ENCODE measurements at regions not wholly inside any gene's neighbourhood (a gene's known extent, or its start where the extent isn't known, plus 50 kb on each side); places are given as distances from the start of the nearest gene placed in this dataset.

DNA sequence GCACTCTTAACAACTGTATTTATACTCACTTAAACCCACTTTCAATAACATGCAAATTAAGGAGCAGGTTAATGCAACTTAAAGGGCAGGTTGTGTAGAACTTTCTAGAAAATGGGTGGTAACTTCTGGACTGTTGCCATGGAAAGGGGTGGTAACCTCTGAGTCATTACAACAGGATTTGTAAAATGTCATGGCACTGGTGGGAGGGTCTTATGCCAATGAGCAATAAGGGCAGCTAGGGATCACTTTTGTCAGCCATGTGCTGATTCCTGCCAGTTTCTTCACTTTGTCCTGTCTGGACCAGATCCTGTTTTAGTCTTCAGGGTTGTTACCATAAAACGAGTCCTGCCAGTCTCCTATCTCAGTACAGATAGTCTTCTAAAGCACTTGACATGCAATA, 560.5 kb upstream of the PTCHD4 start:
- TF ChIP-seq, protein P1, sequence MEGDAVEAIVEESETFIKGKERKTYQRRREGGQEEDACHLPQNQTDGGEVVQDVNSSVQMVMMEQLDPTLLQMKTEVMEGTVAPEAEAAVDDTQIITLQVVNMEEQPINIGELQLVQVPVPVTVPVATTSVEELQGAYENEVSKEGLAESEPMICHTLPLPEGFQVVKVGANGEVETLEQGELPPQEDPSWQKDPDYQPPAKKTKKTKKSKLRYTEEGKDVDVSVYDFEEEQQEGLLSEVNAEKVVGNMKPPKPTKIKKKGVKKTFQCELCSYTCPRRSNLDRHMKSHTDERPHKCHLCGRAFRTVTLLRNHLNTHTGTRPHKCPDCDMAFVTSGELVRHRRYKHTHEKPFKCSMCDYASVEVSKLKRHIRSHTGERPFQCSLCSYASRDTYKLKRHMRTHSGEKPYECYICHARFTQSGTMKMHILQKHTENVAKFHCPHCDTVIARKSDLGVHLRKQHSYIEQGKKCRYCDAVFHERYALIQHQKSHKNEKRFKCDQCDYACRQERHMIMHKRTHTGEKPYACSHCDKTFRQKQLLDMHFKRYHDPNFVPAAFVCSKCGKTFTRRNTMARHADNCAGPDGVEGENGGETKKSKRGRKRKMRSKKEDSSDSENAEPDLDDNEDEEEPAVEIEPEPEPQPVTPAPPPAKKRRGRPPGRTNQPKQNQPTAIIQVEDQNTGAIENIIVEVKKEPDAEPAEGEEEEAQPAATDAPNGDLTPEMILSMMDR (IDR thresholded peaks at IDR 0.05): no peak
- TF ChIP-seq POLR2A (IDR thresholded peaks at IDR 0.05) (no peak), EP300 (IDR thresholded peaks at IDR 0.05) (no peak), POLR2AphosphoS5 (IDR thresholded peaks at IDR 0.05) (no peak)
